Adrenal gland (tissue), 5 donors: ENCODE measurements at regions not wholly inside any gene's neighbourhood (a gene's known extent, or its start where the extent isn't known, plus 50 kb on each side); places are given as distances from the start of the nearest gene placed in this dataset.

ENCODE experiments used
- CTCF ChIP-seq, 6 experiments: fragments of 450-650 bp in 4 of 6; fragments of 200-600 bp in 2 of 6; sonication (generic) in 1 of 6; IDR thresholded peaks; 1 replicate in 5 of 6; 2 replicates in 1 of 6; pipeline versions ENCODE4 v1.5.1 to v1.8.0; 2016 to 2021; ENCODE audit warnings: antibody characterized with exemption in 6 of 6, mild to moderate bottlenecking in 2 of 6, moderate library complexity in 1 of 6
- POLR2A ChIP-seq, 2 donors: fragments of 450-650 bp; IDR thresholded peaks; one replicate each; pipeline ENCODE4 v1.6.1; 2017; ENCODE audit warnings: antibody characterized with exemption in 2 of 2, mild to moderate bottlenecking in 2 of 2, moderate library complexity in 1 of 2
- donor health status: DM: no; HTN: no; CAD: no.

DNA sequence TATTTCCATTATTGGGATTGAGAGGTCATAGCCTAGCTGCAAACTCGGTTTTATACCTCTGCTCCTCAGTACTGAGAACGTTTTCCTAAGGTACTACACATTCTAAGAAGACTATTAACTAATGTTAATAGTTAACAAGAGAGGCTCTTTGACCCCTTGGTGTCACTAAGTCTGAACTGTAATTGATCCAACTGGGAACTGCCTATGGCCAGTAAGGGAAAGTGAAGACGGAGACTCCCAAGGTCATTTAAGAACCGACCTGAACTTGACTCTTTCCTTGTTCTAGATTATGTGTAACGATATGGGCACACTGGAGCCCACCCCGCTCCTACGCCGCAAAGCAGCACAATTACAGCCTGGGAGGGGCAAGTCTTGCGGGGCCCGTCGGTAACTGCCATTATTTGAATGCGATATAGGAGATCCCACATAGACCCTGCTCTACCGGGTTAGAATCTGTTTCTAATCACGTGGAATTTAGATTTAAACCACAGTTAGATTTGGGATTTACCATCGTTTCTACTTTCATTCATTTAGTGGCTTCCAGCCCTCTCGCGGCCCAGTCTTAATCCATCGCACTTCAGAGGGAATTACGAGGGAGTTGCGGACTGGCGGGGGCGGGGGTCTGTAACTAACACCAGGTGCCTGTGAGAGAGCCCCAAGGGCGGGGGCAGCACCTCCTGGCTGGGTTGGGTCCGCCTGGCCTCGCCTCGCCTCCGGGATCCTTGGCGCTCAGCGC is 84.1 kb upstream of the EPB41L3 start:
- no peak for TF ChIP-seq CTCF (IDR thresholded peaks at IDR 0.05)
- TF ChIP-seq POLR2A (IDR thresholded peaks at IDR 0.05) = no peak
